Neuronal stem cell (in vitro differentiated cells): ENCODE measurements at regions not wholly inside any gene's neighbourhood (a gene's known extent, or its start where the extent isn't known, plus 50 kb on each side); places are given as distances from the start of the nearest gene placed in this dataset.

ENCODE experiments used
- DNase-seq: peaks from one replicate; pipeline ENCODE4 v3.0.0-alpha.2; 2013; ENCODE audit warnings: low spot score
- H2AFZ ChIP-seq: one replicate; pipeline ENCODE4 v1.6.1; 2013; ENCODE audit warnings: mild to moderate bottlenecking, low read length, inconsistent platforms
- H2AK5ac ChIP-seq: 2 replicates; pipeline ENCODE4 v1.6.1; 2013; ENCODE audit warnings: low read depth, mild to moderate bottlenecking, inconsistent platforms, low read length, moderate library complexity, mixed read lengths
- H2BK120ac ChIP-seq: 2 replicates; pipeline ENCODE4 v1.6.1; 2013; ENCODE audit warnings: low read depth, mild to moderate bottlenecking, inconsistent platforms, low read length, moderate library complexity, mixed read lengths
- H2BK12ac ChIP-seq: one replicate; pipeline ENCODE4 v1.6.1; 2013; ENCODE audit warnings: low read length, inconsistent platforms
- H2BK15ac ChIP-seq: 2 replicates; pipeline ENCODE4 v1.6.1; 2013; ENCODE audit warnings: mild to moderate bottlenecking, low read length, inconsistent platforms, mixed read lengths
- H2BK5ac ChIP-seq: one replicate; pipeline ENCODE4 v1.6.1; 2013; ENCODE audit warnings: inconsistent platforms, mild to moderate bottlenecking, low read length, moderate library complexity
- H3K14ac ChIP-seq: one replicate; pipeline ENCODE4 v1.6.1; 2013; ENCODE audit warnings: low read length, inconsistent platforms
- H3K18ac ChIP-seq: 2 replicates; pipeline ENCODE4 v1.6.1; 2013; ENCODE audit warnings: low read length, inconsistent platforms
- H3K23ac ChIP-seq: 2 replicates; pipeline ENCODE4 v1.6.1; 2013; ENCODE audit warnings: low read depth, mild to moderate bottlenecking, mixed read lengths, low read length, inconsistent platforms; ENCODE audit not compliant: poor library complexity
- H3K27ac ChIP-seq: replicated peaks from 3 replicates; pipeline ENCODE4 v1.5.1; 2013; ENCODE audit warnings: low read length, inconsistent platforms
- H3K27me3 ChIP-seq, 3 experiments: 2 replicates each; pipeline ENCODE4 v1.6.1; 2013; ENCODE audit warnings: low read length in 3 of 3, mild to moderate bottlenecking in 2 of 3, inconsistent platforms in 1 of 3, low read depth in 1 of 3, mixed read lengths in 1 of 3, moderate library complexity in 1 of 3; ENCODE audit not compliant: control insufficient read depth in 3 of 3, insufficient read depth in 3 of 3
- H3K36me3 ChIP-seq, 2 donors: replicated peaks in 1 of 2; 2 replicates each; pipeline ENCODE4 v1.6.1; 2013; ENCODE audit warnings: low read length in 2 of 2; ENCODE audit not compliant: control insufficient read depth in 2 of 2, insufficient read depth in 2 of 2
- H3K4ac ChIP-seq: 2 replicates; pipeline ENCODE4 v1.6.1; 2013; ENCODE audit warnings: inconsistent platforms, mild to moderate bottlenecking, low read length, moderate library complexity
- H3K4me1 ChIP-seq, 2 donors: 1 replicate in 1 of 2; 2 replicates in 1 of 2; pipeline ENCODE4 v1.6.1; 2013; ENCODE audit warnings: low read length in 2 of 2, low read depth in 1 of 2; ENCODE audit not compliant: control insufficient read depth in 2 of 2, insufficient read depth in 1 of 2
- H3K4me2 ChIP-seq: one replicate; pipeline ENCODE4 v1.6.1; 2013; ENCODE audit warnings: mild to moderate bottlenecking, low read length, inconsistent platforms; ENCODE audit not compliant: insufficient read depth, poor library complexity, severe bottlenecking
- H3K4me3 ChIP-seq, 2 donors: 2 replicates each; pipeline ENCODE4 v1.5.1; 2013; ENCODE audit warnings: low read length in 2 of 2, mild to moderate bottlenecking in 2 of 2, inconsistent platforms in 1 of 2, moderate library complexity in 1 of 2
- H3K79me1 ChIP-seq: one replicate; pipeline ENCODE4 v1.6.1; 2013; ENCODE audit warnings: low read depth, mild to moderate bottlenecking, inconsistent platforms, low read length, moderate library complexity
- H3K9ac ChIP-seq: one replicate; pipeline ENCODE4 v1.6.1; 2013; ENCODE audit warnings: mild to moderate bottlenecking, low read depth, low read length, inconsistent platforms; ENCODE audit not compliant: poor library complexity
- H3K9me3 ChIP-seq, 2 donors: replicated peaks in 1 of 2; 2 replicates each; pipeline versions ENCODE3 to v1.6.1; 2013; ENCODE audit warnings: low read length in 2 of 2, mild to moderate bottlenecking in 2 of 2, inconsistent platforms in 1 of 2, low read depth in 1 of 2, mixed read lengths in 1 of 2, moderate library complexity in 1 of 2; ENCODE audit not compliant: control insufficient read depth in 2 of 2, insufficient read depth in 1 of 2
- H4K8ac ChIP-seq: one replicate; pipeline ENCODE4 v1.6.1; 2013; ENCODE audit warnings: low read depth, mild to moderate bottlenecking, inconsistent platforms, low read length, moderate library complexity
- H4K91ac ChIP-seq: one replicate; pipeline ENCODE4 v1.6.1; 2013; ENCODE audit warnings: low read length, low read depth, mild to moderate bottlenecking, inconsistent platforms; ENCODE audit not compliant: poor library complexity
- WGBS, 2 donors: extraction: QIAGEN DNeasy Blood & Tissue Kit; methylation state at CpG; one replicate each; pipeline ENCODE4 v1.1.7; 2013; ENCODE audit warnings: missing lambda C conversion rate in 2 of 2, mixed read lengths in 1 of 2; ENCODE audit not compliant: insufficient read length in 2 of 2, insufficient replicate concordance in 1 of 2; ENCODE audit errors: extremely low coverage in 2 of 2; 5-methylcytosine and 5-hydroxymethylcytosine counted together

DNA sequence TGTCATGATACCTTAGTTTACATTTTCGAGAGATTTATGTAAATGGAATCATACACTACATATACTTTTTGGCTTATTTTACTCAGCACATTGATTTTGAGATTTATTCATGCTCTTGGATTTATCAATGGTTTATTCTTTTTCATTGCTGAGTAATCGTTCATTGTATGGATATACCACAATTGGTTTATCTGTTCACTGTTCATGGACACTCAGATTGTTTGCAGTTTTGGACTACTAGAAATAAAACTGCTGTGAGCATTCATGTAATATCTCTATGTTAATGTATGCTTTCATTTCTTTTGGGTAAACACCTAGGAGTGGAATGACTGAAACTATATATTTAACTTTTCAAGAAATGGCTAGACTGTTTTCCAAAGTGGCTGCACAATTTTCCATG is 550.9 kb upstream of the ADAMTS9 start:
- Histone ChIP-seq H4K91ac (no peak overlapping the region), H3K4me1 (no peaks in the 10 kb centered on the region), H3K14ac (no peak overlapping the region), H2BK5ac (no peak overlapping the region), H3K4me2 (no peak overlapping the region), H3K36me3 (no peaks in the 10 kb centered on the region), H2AFZ (no peak overlapping the region), H2BK12ac (no peak overlapping the region), H3K23ac (no peak overlapping the region), H3K79me1 (no peaks in the 10 kb centered on the region), H3K27ac (no peak overlapping the region), H3K18ac (no peak overlapping the region), H2BK15ac (no peak overlapping the region), H4K8ac (no peak overlapping the region), H3K9ac (no peak overlapping the region), H3K9me3 (no peaks in the 10 kb centered on the region), H3K4ac (no peak overlapping the region), H2AK5ac (no peak overlapping the region), H3K4me3 (no peak overlapping the region), H3K27me3 (no peaks in the 10 kb centered on the region), H2BK120ac (no peak overlapping the region)
- DNase-seq, result no peak
- WGBS, 2 donors, result no CpG with 5 or more reads among the region's 2 CpGs

DNA sequence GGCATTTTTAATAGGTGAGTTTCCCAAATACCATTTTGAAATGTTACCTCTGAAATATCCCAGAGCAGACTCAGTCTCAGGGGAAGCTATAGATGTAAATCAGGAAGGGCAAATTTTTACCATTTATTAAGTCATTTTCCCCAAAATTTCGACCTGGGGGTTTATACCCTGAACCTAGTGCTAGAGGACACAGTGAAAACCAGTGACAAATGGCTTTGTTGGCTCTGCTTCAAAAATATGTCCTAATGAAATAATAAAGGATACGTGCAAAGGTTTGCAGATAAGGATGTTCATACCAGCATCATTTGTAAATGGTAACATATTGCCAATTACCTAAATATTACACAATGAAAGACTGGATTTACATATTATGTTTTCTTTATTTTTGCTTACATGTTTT is 546.7 kb upstream of the ADAMTS9 start:
- H3K4me1 ChIP-seq, result no peaks in the 10 kb centered on the region
- no peaks in the 10 kb centered on the region for H3K9me3 ChIP-seq

DNA sequence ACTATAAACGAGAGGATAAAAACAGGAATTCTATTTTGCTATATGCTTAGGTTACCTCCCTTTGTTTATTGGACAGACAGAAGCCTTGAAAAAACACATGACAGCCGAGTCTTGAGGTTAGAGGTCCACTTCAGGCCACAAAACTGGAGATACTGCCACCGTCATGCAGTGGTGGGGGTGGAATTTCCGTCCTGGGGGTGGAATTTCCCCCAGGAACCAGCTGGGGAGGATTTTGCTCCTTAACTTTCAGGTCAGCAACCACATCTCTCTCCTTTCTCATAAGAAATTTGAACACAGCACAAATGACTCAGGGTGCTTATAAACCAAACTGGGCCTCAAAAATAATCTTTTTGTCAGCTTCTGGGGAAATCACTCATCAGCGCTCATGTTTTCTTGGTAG is 545.8 kb upstream of the ADAMTS9 start:
- H3K27ac ChIP-seq, result no peak overlapping the region
- no peak overlapping the region for H4K8ac ChIP-seq
- H3K79me1 ChIP-seq, result no peaks in the 10 kb centered on the region
- H3K4me1 ChIP-seq, result no peaks in the 10 kb centered on the region
- H3K9me3 ChIP-seq, result no peaks in the 10 kb centered on the region
- DNase-seq, result no peak
- no peak overlapping the region for H2BK12ac ChIP-seq
- H3K9ac ChIP-seq, result no peak overlapping the region
- H2AFZ ChIP-seq, result no peak overlapping the region
- H2BK120ac ChIP-seq, result no peak overlapping the region
- H2BK5ac ChIP-seq, result no peak overlapping the region
- no peak overlapping the region for H3K18ac ChIP-seq
- H2BK15ac ChIP-seq, result no peak overlapping the region
- WGBS, 2 donors, result no CpG with 5 or more reads among the region's 5 CpGs
- H3K27me3 ChIP-seq, result no peaks in the 10 kb centered on the region
- H3K4ac ChIP-seq, result no peak overlapping the region
- H3K4me2 ChIP-seq, result no peak overlapping the region
- no peak overlapping the region for H2AK5ac ChIP-seq
- H4K91ac ChIP-seq, result no peak overlapping the region
- no peak overlapping the region for H3K23ac ChIP-seq
- no peaks in the 10 kb centered on the region for H3K36me3 ChIP-seq
- no peak overlapping the region for H3K14ac ChIP-seq
- no peak overlapping the region for H3K4me3 ChIP-seq

More for the DNA sequence above, 546.7 kb upstream of the ADAMTS9 start:
- Histone ChIP-seq H2BK15ac (no peak overlapping the region), H3K27me3 (no peaks in the 10 kb centered on the region), H3K4me3 (no peak overlapping the region), H2AK5ac (no peak overlapping the region), H2BK5ac (no peak overlapping the region), H4K8ac (no peak overlapping the region), H4K91ac (no peak overlapping the region), H3K18ac (no peak overlapping the region), H3K4me2 (no peak overlapping the region), H3K14ac (no peak overlapping the region), H3K27ac (no peak overlapping the region), H3K79me1 (no peaks in the 10 kb centered on the region), H3K9ac (no peak overlapping the region), H2AFZ (no peak overlapping the region), H3K36me3 (no peaks in the 10 kb centered on the region), H2BK120ac (no peak overlapping the region), H3K4ac (no peak overlapping the region), H2BK12ac (no peak overlapping the region), H3K23ac (no peak overlapping the region)
- no CpG with 5 or more reads among the region's 2 CpGs for WGBS, 2 donors
- DNase-seq, result no peak

DNA sequence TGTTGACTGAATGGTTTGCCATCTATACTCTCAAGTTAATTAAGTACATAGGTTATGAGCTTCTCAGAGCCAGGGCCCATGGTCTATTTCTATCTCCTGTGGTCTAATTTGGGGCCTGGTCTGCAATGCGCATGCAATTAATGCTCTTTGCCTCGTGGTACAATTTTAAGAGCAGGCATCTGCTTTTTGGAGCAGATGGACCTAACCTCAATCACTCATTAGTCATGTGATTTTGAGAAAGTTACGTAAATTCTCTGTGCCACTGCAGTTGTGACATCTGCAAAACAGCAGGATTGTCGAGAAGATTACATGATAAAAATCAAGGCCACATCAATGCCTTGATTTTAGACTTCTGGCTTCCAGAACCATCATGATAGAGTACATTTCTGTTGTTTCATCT is 543.7 kb upstream of the ADAMTS9 start:
- no peak overlapping the region for H2BK120ac ChIP-seq
- no peak overlapping the region for H3K4me2 ChIP-seq
- H3K36me3 ChIP-seq, result no peaks in the 10 kb centered on the region
- H2BK15ac ChIP-seq, result no peak overlapping the region
- no peaks in the 10 kb centered on the region for H3K9me3 ChIP-seq
- H3K27ac ChIP-seq, result no peak overlapping the region
- H2AFZ ChIP-seq, result no peak overlapping the region
- DNase-seq, result no peak
- H3K9ac ChIP-seq, result no peak overlapping the region
- no peaks in the 10 kb centered on the region for H3K79me1 ChIP-seq
- H3K18ac ChIP-seq, result no peak overlapping the region
- no peak overlapping the region for H4K91ac ChIP-seq
- H3K4ac ChIP-seq, result no peak overlapping the region
- no peak overlapping the region for H2BK5ac ChIP-seq
- no peak overlapping the region for H3K4me3 ChIP-seq
- no peak overlapping the region for H2AK5ac ChIP-seq
- H3K23ac ChIP-seq, result no peak overlapping the region
- no CpG with 5 or more reads among the region's 4 CpGs for WGBS, 2 donors
- H3K14ac ChIP-seq, result no peak overlapping the region
- no peaks in the 10 kb centered on the region for H3K27me3 ChIP-seq
- no peak overlapping the region for H2BK12ac ChIP-seq
- no peak overlapping the region for H4K8ac ChIP-seq
- H3K4me1 ChIP-seq, result no peaks in the 10 kb centered on the region
